EL (cell line): ENCODE measurements at regions not wholly inside any gene's neighbourhood (a gene's known extent, or its start where the extent isn't known, plus 50 kb on each side); places are given as distances from the start of the nearest gene placed in this dataset.

Experiments
- DNase-seq: peaks from one replicate; pipeline ENCODE4 v3.0.0-alpha.2; 2016

DNA sequence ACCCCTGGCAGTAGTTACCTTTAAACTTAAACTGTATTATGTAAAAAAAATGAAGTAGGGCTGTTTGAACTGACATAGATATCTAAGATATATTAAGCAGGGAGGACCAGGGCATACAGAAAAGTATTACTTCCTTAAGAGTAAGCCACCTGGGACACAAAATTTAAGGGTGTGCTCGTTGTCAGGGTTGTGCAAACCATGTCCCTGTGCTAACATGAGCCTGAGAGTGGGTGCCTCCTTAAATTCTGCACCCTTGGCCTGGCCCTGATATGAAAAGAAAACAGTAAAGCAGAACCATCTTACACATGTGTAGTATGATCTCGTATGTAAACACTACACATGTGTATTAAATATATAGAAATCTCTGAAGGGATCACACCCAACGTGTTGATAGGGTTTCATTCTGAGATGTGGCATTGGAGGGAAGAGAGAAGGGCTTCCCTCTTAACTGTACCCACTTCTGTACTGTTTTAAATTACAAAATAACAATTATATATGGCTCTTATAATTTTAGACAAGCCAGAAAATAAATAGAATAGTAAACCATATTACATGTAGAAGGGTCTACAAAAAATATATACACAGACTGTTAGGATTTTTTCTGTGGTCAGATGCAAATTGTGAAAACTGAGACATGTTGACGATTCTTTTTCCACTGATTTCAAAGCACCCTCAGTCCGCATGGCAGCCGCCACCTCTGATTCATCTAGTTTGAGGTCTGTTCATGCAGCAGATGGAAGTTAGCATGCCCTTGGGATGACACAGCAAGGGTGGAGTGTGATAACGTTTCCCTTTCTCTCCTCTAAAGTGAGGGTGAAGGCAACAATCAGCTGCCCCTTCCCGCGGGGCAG lies 400.8 kb upstream of the PROK2 start:
- DNase-seq = peak; percentile 74

DNA sequence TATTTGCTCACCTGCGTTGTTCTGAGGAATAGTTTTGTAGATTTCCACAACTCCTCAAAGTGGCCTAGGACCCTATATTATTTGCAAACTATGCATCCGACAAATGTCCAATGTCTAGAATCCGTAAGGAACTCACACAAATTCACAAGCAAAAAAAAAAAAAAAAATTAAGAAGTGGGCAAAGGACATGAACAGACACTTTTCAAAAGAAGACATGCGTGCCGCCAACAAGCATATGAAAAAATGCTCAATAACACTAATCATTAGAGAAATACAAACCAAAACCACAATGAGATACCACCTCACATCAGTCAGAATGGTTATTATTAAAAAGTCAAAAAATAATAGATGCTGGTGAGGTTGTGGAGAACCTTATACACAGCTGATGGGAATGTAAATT lies 398.5 kb upstream of the PROK2 start:
- DNase-seq = no peak

DNA sequence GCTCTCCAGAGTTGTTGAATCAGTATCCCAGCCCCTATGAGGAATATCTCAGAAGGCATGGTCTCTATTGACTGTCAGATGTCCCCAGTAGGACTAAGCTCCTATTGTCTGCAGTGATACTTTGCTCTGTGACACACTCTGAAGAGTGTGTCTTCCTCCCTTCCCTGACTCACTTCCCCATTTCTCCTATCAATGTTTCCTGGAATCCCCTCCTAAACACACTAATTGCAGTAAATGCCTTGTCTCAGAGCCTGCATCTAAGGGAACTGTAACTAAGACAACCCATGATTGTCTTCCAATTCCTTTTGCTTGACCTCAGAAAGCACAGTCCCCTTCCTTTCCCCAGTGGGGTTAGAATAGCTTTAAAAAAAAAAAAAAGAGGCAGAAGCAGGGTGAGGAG lies 397.3 kb upstream of the PROK2 start:
- DNase-seq = no peak

DNA sequence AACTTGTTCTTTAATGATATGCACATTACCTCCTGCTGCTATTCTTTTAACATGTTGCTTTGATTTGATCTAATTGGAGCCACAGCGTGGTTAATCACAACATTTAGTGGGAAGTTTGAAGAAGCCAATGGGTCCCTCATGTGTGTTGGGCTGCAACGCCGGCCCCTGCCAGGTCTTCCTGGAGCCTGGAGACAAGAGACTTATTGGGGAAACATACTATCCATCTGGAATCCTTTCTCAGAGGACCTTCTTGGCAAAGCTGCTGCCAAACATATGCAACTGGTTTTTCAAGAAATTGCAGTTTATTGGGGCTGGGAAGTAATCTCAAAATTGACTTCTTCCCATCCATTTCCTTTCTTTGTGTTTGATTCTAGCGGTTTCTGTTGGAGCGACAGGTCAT lies 396.3 kb upstream of the PROK2 start:
- no peak for DNase-seq

DNA sequence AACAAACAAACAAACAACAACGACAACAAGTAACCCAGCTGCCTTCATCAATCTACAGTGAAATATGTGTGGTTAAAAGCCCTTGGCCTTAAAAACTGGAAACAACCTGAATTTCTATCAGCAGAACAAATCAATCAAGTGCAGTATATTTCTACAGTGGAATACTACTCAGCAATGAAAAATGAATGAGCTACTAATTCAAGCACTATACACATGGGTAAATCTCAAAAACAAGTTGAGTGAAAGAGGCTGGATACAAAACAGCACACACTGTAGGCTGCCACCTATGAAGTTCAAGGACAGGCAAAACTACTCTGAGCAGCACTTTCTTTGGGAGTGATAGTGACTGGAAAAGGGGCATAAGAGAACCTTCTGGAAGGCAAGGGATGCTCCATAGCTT lies 395.5 kb upstream of the PROK2 start:
- DNase-seq = no peak

DNA sequence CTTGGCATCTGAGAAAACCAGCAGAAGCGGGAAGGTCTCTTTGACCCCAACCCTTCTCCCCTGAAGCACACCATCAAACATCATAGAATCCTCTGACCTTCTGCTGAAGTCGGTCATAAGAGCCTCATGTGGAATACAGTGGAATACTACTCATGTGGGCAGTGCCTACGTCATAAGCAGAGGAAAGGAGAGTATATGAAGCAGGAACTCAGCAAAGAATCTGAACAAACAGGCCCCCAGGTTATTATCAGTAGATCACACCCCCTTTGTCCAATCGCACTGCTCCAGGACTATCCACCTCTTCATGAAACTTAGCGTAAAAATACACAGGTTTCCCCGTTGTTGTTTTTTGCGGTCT lies 394.1 kb upstream of the PROK2 start:
- no peak for DNase-seq

DNA sequence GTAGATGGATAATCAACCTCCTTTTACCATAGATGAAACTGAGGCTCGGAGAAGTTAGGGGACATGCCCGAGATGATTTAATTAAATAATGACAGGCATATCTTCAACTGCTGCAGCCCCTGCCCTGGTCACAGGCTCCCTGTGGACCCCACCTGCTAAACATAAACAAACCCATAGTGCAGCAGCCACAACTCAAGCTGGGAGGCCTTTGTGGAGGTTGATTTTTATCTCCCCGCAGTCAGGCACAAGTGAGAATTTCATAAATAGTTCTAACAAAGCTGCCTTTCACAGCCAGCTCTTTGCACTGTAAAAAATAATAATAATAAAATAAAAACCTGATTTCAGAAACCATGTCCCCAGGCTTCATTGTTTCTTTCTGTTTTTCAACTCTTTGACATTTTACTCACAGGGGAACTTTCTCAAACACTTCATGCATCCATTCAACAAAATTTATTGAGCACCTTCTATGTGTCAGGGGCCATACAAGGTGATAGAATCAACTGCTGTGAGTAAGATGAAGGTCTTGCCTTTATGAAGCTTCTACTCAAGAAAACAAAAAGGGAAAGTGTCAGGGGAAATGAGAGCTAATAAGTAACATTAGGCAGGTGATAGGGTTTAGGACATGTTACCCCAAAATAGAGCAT lies 393.6 kb upstream of the PROK2 start:
- no peak for DNase-seq

DNA sequence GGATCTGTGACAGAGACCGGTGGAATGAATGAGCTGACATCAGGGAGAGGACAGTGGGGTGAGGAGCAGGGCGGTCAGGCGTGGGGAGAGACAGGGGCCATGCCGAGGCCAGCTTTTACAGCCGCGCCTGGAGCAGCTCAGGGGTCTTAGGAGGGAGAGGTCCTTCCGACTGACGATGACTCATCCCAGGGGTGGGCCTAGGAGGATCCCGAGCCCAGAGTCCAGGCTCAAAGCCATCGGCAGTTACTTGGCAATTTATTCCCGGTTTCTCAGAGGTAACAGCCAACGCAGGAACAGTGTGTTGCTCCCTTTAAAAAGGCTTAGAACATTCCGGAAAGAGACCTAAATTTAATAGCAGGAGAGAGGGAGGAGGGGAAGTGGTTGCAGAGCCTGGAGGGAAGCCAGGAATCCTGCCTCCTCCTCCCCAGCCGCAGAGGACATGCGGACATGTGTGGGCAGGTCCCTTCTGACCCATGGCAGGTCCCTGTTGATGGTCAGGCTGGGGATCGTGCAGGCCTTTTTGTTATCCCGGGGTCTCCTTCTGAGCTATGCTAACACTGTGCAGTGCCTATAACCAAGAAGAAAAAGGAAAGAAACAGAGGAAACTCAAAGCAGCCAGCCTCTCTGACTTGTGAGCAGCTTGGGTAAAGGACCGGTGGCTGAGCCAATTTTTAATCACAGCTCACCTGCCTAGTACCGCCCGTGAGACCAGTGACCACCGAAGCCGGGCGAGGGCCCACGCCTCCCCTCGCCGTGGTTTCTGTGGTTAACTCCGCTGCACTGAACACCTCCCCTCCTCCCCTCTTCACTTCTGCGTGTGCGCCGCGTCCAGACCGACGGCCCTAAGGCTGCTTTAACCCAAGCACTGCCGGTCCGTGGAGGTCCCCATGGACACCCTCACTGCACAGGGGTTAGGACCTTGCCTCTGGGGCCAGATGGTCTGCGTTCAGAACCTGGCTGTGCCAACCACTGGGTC lies 392.4 kb upstream of the PROK2 start:
- peak; percentile 53 for DNase-seq

DNA sequence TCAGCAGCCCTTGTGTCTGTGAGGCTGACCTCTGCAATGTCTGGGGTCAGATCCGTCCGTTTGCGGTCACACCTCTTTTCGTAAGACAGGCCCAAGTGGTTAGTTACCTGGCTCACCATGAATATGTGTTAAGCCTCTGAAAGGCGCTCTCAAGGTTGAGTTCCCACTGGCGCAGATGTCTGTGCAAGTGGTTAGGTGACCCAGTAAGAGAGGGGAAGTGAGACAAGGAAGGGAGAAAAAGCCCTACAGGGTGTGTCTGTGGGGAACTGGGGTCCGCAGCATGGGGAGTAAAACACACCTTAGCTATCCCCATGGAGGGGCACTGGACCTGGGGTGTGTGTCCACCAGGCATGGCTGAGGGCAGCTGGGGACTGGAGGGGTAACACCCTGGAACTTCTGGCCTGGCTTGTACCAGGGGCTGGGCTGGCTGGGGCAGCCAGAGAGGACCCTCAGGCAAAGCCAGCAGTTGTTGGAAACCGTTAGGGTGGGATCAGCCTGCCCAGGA lies 391.6 kb upstream of the PROK2 start:
- DNase-seq = no peak

DNA sequence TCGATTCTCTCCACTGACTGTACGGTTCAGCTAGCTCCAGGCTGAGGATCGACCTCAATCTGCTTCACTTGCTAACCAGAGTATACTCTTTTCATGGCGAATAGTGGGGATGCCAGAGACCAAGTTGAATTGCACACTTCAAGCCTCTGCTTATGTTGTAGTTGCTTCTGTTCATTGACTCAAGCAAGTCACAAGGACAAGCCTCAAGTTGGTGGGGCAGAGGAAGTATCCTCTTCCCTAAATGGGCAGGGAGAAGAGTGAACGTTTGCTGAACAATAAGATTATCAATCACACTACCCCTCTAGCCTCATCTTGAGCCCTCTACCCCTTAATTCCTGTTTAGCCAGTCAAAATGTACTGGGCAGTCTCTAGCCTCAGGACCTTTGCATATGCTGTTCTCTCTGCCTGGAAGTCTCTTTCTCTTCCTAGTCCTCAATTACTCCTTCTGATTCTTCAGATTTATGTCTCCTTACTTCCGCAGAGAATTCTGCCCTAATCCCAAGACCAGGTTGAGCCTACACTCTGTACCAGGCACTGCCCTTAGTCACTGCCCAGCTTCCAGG lies 390.4 kb upstream of the PROK2 start:
- DNase-seq = no peak

DNA sequence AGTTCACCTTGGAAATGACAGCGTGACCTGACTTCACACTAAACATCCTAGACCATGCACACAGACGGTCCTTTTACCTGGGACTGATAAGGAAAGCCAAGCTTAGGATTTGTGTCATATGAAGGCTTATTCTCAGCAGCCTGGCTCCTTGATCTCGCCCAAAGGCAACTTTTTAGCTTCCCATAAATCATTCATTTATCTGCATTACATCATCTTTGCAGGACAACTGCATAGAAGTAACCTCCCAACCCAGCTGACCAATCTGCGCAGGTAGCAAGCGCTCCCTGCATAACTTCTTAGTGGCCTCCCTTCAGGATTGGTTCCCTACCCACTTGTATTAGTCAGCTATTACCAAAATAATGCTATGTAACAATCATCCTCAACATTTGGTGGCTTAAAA lies 389.9 kb upstream of the PROK2 start:
- DNase-seq = no peak

DNA sequence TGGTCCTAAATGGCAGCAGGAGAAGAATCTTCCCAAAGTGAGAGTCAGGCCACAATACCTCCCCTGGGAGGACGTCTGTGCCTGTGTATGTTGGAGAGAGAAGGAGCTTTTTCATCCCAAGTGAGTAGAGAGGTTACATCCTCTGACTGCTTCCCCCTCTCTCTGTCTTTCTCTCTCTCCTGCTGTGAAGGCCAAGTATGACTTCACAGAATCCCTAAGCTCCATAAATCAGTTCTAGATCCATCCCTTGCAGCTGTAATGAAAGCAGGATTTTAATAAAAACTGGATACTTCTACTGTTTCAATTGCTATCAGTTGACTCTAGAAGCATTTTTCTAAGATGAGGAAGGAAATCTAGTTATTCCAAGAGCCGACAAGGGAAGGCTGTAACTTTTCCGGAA lies 389.1 kb upstream of the PROK2 start:
- DNase-seq = no peak

DNA sequence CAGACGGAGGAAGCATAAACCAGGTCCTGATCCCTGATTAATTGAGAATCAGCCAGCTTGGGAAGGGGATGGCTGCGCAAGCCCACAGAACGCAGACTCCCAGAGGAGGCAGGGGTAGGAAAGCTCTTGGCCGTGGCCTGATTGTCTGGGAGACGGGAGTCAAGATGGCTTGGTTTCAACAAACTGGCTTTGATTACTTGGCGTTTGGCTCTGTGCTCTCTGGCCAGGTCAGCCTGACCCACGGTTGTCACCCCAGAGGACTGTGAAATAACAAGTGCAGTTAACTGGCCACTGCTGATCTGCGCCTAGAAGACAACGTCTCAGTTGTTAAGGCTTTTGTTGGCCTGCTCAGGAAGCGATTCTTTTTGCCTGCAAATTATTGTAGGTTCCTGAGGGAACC lies 387.0 kb upstream of the PROK2 start:
- no peak for DNase-seq

DNA sequence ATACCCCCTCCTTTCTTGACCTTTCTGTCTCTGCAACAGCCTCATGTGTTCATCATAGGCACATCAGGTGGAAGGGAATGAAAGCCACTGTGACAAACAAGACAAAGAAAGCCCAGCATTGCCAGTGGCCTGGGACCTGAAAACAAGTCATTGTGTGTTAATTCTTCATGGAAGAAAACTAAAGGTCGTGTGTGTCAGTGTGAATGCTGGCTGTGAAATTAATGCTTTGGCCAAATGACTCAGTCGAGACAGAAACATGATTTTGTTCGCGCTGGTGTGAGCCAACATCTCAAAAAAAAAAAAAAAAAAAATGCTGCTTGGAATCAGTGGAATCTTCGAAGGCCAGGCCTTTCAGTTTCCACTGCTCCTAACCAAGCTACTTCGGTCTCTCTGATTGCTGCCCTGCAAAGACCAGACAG lies 386.5 kb upstream of the PROK2 start:
- no peak for DNase-seq

DNA sequence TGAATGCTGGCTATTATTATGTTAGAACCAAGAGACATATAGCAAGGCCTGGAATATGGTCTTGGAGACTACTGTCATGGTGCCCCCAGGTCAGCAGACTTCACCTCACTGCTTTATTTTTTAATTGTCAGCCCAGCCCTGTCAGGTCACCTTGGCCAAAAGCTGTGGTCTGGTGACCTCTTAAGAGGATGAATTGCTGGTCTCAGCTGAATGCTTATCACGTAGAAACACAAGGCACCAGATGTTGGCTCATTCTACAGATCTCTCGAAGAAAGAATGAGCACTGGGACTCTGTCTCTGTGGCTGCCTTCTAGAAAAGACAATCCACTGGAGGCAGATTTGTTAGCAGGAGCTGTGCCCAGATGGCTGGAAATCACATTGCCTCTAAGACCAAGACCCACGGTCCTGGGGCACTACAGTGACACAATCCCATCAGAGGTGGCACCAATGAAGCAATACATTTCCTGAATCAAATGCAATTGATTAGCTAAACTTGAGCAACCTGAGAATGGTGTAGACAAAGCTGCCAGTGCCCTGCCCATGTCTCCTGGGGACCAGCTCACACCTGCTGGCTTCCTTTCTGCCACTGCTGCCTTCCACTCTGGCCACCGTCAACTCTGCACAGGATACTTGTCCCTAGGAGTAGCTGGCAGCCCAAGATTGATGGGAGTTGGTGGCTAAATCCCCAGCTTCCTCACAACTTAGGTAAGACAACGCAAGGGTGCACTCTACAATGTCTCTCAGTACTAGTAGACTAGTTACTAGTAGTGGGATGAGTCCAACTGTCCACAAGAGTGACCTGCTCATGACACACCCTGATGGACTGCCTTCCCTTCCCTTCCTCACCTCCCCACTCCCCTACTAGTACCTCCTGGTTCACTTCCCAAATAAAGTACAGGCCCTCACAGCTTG lies 384.9 kb upstream of the PROK2 start:
- DNase-seq = no peak

DNA sequence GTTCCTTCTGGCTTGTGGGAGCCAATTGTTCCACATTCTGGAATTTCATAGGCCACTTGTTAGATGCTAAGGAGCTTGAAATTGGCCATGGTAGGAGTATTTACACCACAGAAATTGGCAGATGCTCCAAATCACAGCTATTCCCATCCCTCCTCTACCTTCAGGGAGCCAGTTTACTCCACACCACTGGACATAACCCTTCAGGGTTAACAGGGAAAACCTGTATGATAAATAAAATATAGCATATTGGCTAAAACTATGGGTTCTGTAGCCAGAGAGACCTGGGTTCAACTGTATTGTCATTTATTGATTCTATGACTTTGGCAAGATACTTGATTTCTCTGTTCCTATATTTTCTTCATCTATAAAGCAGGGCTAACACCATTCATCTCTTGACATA lies 384.2 kb upstream of the PROK2 start:
- no peak for DNase-seq

DNA sequence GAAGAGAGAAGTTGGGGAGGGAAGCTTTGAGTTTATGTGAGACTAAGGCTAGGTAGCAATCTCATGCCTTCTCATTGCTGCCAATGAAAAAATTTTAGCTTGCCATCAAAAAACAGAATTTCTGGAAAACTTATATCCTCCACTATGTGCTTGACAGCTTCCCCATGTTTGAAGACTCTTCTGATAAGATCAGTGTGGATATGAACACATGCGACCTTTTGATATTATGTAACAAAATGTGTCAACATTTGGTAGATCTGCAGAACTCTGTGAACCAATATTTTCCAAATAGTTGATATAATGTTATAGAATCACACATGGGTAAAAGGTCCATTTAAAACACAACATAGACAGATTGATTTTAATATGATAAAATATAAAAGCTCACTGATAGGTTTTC lies 380.9 kb upstream of the PROK2 start:
- DNase-seq = no peak

DNA sequence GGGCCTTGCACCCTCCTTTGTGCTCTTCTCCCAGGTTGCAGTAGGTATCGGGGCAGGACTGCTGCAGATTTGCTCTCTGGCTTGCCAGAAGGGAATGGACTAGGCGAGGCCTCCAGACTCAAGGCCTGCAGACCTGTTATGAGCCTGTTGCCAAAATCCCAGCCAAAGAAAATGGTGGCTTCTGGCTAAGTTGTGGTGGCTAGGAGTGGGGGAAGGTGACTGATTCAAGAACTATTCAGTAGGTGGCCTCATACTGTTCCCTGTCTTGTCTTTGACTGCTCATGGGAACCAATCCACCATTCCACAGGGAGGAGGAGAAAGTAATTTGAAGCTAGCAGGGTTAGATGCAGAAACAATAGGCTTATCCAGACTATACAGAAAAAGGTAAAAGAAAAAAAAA lies 380.4 kb upstream of the PROK2 start:
- DNase-seq = no peak

DNA sequence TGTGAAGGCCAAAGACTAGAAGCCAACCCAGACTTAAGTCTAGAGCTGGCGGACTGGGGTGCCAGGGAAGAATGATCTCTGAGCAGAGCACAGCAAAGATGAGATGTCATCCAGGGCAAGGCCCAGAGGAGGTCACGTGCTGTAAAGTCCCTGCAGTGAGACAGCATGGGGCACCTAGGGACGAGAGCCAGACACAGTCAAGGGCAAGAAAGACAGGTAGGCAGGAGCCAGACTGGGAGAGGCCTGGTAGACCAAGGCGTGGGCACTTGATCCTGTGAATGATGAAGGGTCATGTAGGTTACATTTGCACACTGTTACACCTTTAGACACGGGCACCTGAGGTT lies 379.7 kb upstream of the PROK2 start:
- DNase-seq = no peak

DNA sequence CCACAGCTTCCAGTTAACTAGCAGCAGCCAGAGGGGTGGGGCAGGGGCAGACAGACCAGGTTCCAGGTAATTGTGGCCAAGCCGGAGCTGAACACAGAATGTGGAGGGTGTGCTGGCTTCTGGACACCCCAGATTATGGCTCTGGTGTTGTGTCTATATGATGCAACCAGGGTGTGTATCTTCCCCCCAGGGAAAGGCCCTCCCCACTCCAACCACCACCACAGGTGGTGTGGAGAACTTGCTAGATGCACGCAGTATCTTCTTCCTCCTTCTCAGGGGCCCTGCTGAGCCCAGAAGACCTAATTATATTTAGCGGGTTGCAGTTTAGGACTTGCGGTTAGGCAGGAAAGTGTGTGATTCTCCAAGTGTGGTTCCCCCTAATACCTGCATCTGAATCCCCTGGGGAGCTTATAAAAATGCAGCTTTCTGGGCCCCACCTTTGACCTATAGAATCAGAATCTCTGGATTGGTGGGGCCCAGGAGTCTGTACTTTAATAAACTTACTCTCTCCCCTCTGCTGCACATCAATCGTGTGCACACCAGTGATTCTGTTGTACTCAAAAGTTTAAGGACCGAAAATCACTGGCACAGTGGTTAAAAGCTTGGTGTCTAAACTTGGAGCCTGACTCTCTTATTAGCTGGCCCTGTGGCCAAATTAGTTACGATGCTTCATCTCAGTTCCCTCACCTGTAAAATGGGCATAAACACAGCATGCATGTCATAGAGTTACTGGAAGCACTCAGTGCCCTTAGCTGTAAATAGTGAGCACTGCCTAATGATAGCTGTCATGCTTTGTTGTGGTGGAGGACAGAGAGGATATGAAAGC lies 379.1 kb upstream of the PROK2 start:
- no peak for DNase-seq

DNA sequence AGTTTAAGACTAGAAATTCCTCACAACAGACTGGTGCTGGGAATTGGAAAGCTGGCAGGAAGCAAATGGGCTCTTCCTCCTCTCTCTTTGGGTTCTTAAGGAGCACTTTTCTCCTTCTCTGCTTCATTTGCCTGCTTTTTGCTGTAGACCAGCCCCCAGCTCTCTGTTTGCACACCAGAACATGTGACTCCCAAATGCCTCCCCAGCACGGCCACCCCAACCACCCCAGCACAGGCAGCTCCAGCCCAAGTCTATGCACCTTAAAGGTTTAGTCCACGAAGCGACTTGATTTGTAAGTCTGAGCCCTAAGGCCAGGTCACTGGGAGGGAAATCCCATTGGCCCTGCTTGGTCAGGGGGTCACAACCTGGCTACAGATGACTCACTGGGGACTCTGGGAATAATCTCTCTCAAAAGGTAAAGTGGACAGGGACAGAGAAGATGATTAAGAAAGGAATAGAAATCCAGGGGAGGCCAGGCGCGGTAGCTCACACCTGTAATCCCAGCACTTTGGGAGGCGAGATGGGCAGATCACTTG lies 377.8 kb upstream of the PROK2 start:
- no peak for DNase-seq
